Neutrophil (primary cell): ENCODE measurements at regions not wholly inside any gene's neighbourhood (a gene's known extent, or its start where the extent isn't known, plus 50 kb on each side); places are given as distances from the start of the nearest gene placed in this dataset.

ENCODE experiments used
- H3K27ac ChIP-seq: fragments of 200-600 bp; sonication (generic); 2 replicates; pipeline ENCODE4 v1.5.1; 2016; ENCODE audit warnings: mild to moderate bottlenecking, moderate library complexity
- H3K27me3 ChIP-seq: fragments of 200-600 bp; sonication (generic); 2 replicates; pipeline ENCODE4 v1.6.0; 2016; ENCODE audit warnings: mild to moderate bottlenecking
- H3K36me3 ChIP-seq: fragments of 200-600 bp; sonication (generic); 2 replicates; pipeline ENCODE4 v1.5.1; 2017
- H3K4me1 ChIP-seq, 2 experiments: fragments of 200-600 bp in 1 of 2; sonication (generic) in 1 of 2; 1 replicate in 1 of 2; 2 replicates in 1 of 2; pipeline versions ENCODE4 v1.5.1 to v1.6.1; 2013 to 2016; ENCODE audit warnings: low read depth in 1 of 2, low read length in 1 of 2, mild to moderate bottlenecking in 1 of 2, moderate library complexity in 1 of 2; ENCODE audit not compliant: control insufficient read depth in 1 of 2, insufficient read depth in 1 of 2
- H3K4me3 ChIP-seq, 2 experiments: fragments of 200-600 bp in 1 of 2; sonication (generic) in 1 of 2; 1 replicate in 1 of 2; 2 replicates in 1 of 2; pipeline ENCODE4 v1.5.1; 2013 to 2016; ENCODE audit warnings: low read depth in 1 of 2, low read length in 1 of 2, mild to moderate bottlenecking in 1 of 2, moderate library complexity in 1 of 2
- H3K9me3 ChIP-seq: fragments of 200-600 bp; sonication (generic); 2 replicates; pipeline ENCODE4 v1.5.1; 2016
- CTCF ChIP-seq: fragments of 200-600 bp; sonication (generic); IDR thresholded peaks from 2 replicates; pipeline ENCODE4 v1.5.1; 2016; ENCODE audit warnings: antibody characterized with exemption

- Histone ChIP-seq H3K36me3 (no peaks in the 10 kb centered on the region), H3K4me1 (peaks cover 34 to 44% of the 10 kb centered on the region in 2 experiments), H3K4me3 (no peak overlapping the region), H3K27ac (peak overlapping the region; percentile 64), H3K9me3 (no peaks in the 10 kb centered on the region), H3K27me3 (no peaks in the 10 kb centered on the region)
- no peak for TF ChIP-seq CTCF
These were observed 72.3 kb upstream of the TMX1 start for GRCh38 chr14:51167587-51168214.

- Histone ChIP-seq H3K27ac (peak overlapping the region; percentile 64), H3K4me1 (peaks cover 34 to 44% of the 10 kb centered on the region in 2 experiments), H3K36me3 (no peaks in the 10 kb centered on the region), H3K4me3 (no peak overlapping the region), H3K9me3 (no peaks in the 10 kb centered on the region), H3K27me3 (no peaks in the 10 kb centered on the region)
- no peak for TF ChIP-seq CTCF
These were observed 71.8 kb upstream of the TMX1 start for GRCh38 chr14:51168215-51168613.

- Histone ChIP-seq H3K4me1 (peaks cover 0 to 3% of the 10 kb centered on the region in 2 experiments), H3K36me3 (no peaks in the 10 kb centered on the region), H3K27ac (no peak overlapping the region), H3K9me3 (no peaks in the 10 kb centered on the region), H3K4me3 (no peak overlapping the region), H3K27me3 (no peaks in the 10 kb centered on the region)
- TF ChIP-seq CTCF: no peak
These were observed 66.2 kb upstream of the TMX1 start for GRCh38 chr14:51173863-51174262.

- Histone ChIP-seq H3K9me3 (no peaks in the 10 kb centered on the region), H3K4me3 (no peak overlapping the region), H3K27me3 (no peaks in the 10 kb centered on the region), H3K36me3 (no peaks in the 10 kb centered on the region), H3K27ac (no peak overlapping the region), H3K4me1 (no peaks in the 10 kb centered on the region)
- no peak for TF ChIP-seq CTCF
These were observed 63.2 kb upstream of the TMX1 start for GRCh38 chr14:51176839-51177238.

- Histone ChIP-seq H3K9me3 (no peaks in the 10 kb centered on the region), H3K27me3 (no peaks in the 10 kb centered on the region), H3K4me1 (no peaks in the 10 kb centered on the region), H3K27ac (no peak overlapping the region), H3K36me3 (no peaks in the 10 kb centered on the region), H3K4me3 (no peak overlapping the region)
- TF ChIP-seq CTCF: no peak
These were observed 59.5 kb upstream of the TMX1 start for GRCh38 chr14:51180577-51180976.

GRCh38 chr14:51182131-51182565, 57.9 kb upstream of the TMX1 start:
- Histone ChIP-seq H3K4me3 (no peak overlapping the region), H3K36me3 (no peaks in the 10 kb centered on the region), H3K27ac (no peak overlapping the region), H3K4me1 (no peaks in the 10 kb centered on the region), H3K9me3 (no peaks in the 10 kb centered on the region), H3K27me3 (no peaks in the 10 kb centered on the region)
- TF ChIP-seq CTCF: no peak
